Rectal smooth muscle tissue (tissue), 1 donor: ENCODE measurements at regions not wholly inside any gene's neighbourhood (a gene's known extent, or its start where the extent isn't known, plus 50 kb on each side); places are given as distances from the start of the nearest gene placed in this dataset.

Source experiments
- H3K27ac ChIP-seq: one replicate; pipeline ENCODE4 v1.7.0; 2013; ENCODE audit warnings: low read depth, low read length, inconsistent platforms
- H3K27me3 ChIP-seq: one replicate; pipeline ENCODE4 v1.7.0; 2013; ENCODE audit warnings: low read length; ENCODE audit not compliant: control insufficient read depth, insufficient read depth
- H3K36me3 ChIP-seq: one replicate; pipeline ENCODE4 v1.7.0; 2013; ENCODE audit warnings: low read length; ENCODE audit not compliant: control insufficient read depth, insufficient read depth
- H3K4me1 ChIP-seq: one replicate; pipeline ENCODE4 v1.7.0; 2013; ENCODE audit warnings: low read length; ENCODE audit not compliant: control insufficient read depth, insufficient read depth
- H3K4me3 ChIP-seq: one replicate; pipeline ENCODE4 v1.7.0; 2013; ENCODE audit warnings: low read length
- H3K9ac ChIP-seq: one replicate; pipeline ENCODE4 v1.7.0; 2013; ENCODE audit warnings: low read length

- H3K9ac ChIP-seq, result no peak overlapping the region
- H3K36me3 ChIP-seq, result no peaks in the 10 kb centered on the region
Observed at GRCh38 chr15:97683831-97684230, 276.7 kb upstream of the ARRDC4 start.

GRCh38 chr15:97684249-97684648, 276.3 kb upstream of the ARRDC4 start:
- Histone ChIP-seq H3K9ac (no peak overlapping the region), H3K27me3 (no peaks in the 10 kb centered on the region), H3K4me3 (no peak overlapping the region), H3K4me1 (no peaks in the 10 kb centered on the region), H3K36me3 (no peaks in the 10 kb centered on the region), H3K27ac (no peak overlapping the region)

More at GRCh38 chr15:97683831-97684230, 276.7 kb upstream of the ARRDC4 start:
- no peaks in the 10 kb centered on the region for H3K4me1 ChIP-seq
- H3K27me3 ChIP-seq, result no peaks in the 10 kb centered on the region
- no peak overlapping the region for H3K4me3 ChIP-seq
- no peak overlapping the region for H3K27ac ChIP-seq

GRCh38 chr15:97686324-97686723, 274.2 kb upstream of the ARRDC4 start:
- no peaks in the 10 kb centered on the region for H3K27me3 ChIP-seq
- H3K27ac ChIP-seq, result no peak overlapping the region
- H3K4me3 ChIP-seq, result no peak overlapping the region
- H3K36me3 ChIP-seq, result no peaks in the 10 kb centered on the region
- H3K4me1 ChIP-seq, result no peaks in the 10 kb centered on the region
- H3K9ac ChIP-seq, result no peak overlapping the region

GRCh38 chr15:97687654-97688053, 272.8 kb upstream of the ARRDC4 start:
- no peaks in the 10 kb centered on the region for H3K4me1 ChIP-seq
- H3K9ac ChIP-seq, result no peak overlapping the region
- no peak overlapping the region for H3K4me3 ChIP-seq
- H3K27ac ChIP-seq, result no peak overlapping the region
- no peaks in the 10 kb centered on the region for H3K36me3 ChIP-seq
- H3K27me3 ChIP-seq, result no peaks in the 10 kb centered on the region

- Histone ChIP-seq H3K27ac (no peak overlapping the region), H3K9ac (no peak overlapping the region), H3K4me1 (no peaks in the 10 kb centered on the region), H3K36me3 (no peaks in the 10 kb centered on the region), H3K27me3 (no peaks in the 10 kb centered on the region), H3K4me3 (no peak overlapping the region)
Observed at GRCh38 chr15:97688177-97688576, 272.3 kb upstream of the ARRDC4 start.

GRCh38 chr15:97688886-97689285, 271.6 kb upstream of the ARRDC4 start:
- Histone ChIP-seq H3K27me3 (no peaks in the 10 kb centered on the region), H3K9ac (no peak overlapping the region), H3K36me3 (no peaks in the 10 kb centered on the region), H3K27ac (no peak overlapping the region), H3K4me1 (no peaks in the 10 kb centered on the region), H3K4me3 (no peak overlapping the region)

GRCh38 chr15:97691078-97691477, 269.4 kb upstream of the ARRDC4 start:
- H3K27ac ChIP-seq, result no peak overlapping the region
- no peak overlapping the region for H3K4me3 ChIP-seq
- H3K9ac ChIP-seq, result no peak overlapping the region
- no peaks in the 10 kb centered on the region for H3K36me3 ChIP-seq
- H3K27me3 ChIP-seq, result no peaks in the 10 kb centered on the region
- H3K4me1 ChIP-seq, result no peaks in the 10 kb centered on the region

GRCh38 chr15:97691799-97692198, 268.7 kb upstream of the ARRDC4 start:
- H3K4me1 ChIP-seq, result no peaks in the 10 kb centered on the region
- no peaks in the 10 kb centered on the region for H3K27me3 ChIP-seq
- no peak overlapping the region for H3K4me3 ChIP-seq
- no peaks in the 10 kb centered on the region for H3K36me3 ChIP-seq
- no peak overlapping the region for H3K27ac ChIP-seq
- no peak overlapping the region for H3K9ac ChIP-seq

GRCh38 chr15:97692301-97693015, 268.0 kb upstream of the ARRDC4 start:
- no peak overlapping the region for H3K9ac ChIP-seq
- H3K36me3 ChIP-seq, result no peaks in the 10 kb centered on the region
- no peak overlapping the region for H3K27ac ChIP-seq
- no peak overlapping the region for H3K4me3 ChIP-seq
- no peaks in the 10 kb centered on the region for H3K27me3 ChIP-seq
- no peaks in the 10 kb centered on the region for H3K4me1 ChIP-seq

GRCh38 chr15:97694456-97694855, 266.0 kb upstream of the ARRDC4 start:
- no peaks in the 10 kb centered on the region for H3K36me3 ChIP-seq
- H3K27me3 ChIP-seq, result no peaks in the 10 kb centered on the region
- no peak overlapping the region for H3K9ac ChIP-seq
- no peak overlapping the region for H3K4me3 ChIP-seq
- no peak overlapping the region for H3K27ac ChIP-seq
- no peaks in the 10 kb centered on the region for H3K4me1 ChIP-seq

GRCh38 chr15:97703400-97703799, 257.1 kb upstream of the ARRDC4 start:
- no peaks in the 10 kb centered on the region for H3K4me1 ChIP-seq
- no peaks in the 10 kb centered on the region for H3K36me3 ChIP-seq
- H3K27ac ChIP-seq, result no peak overlapping the region

GRCh38 chr15:97706059-97706458, 254.4 kb upstream of the ARRDC4 start:
- Histone ChIP-seq H3K36me3 (no peaks in the 10 kb centered on the region), H3K27me3 (no peaks in the 10 kb centered on the region), H3K9ac (no peak overlapping the region), H3K27ac (no peak overlapping the region), H3K4me1 (no peaks in the 10 kb centered on the region), H3K4me3 (no peak overlapping the region)

More at GRCh38 chr15:97703400-97703799, 257.1 kb upstream of the ARRDC4 start:
- Histone ChIP-seq H3K9ac (no peak overlapping the region), H3K4me3 (no peak overlapping the region), H3K27me3 (no peaks in the 10 kb centered on the region)

- H3K9ac ChIP-seq, result no peak overlapping the region
- H3K4me1 ChIP-seq, result no peaks in the 10 kb centered on the region
- H3K4me3 ChIP-seq, result no peak overlapping the region
Observed at GRCh38 chr15:97708252-97708651, 252.3 kb upstream of the ARRDC4 start.

More at GRCh38 chr15:97708252-97708651, 252.3 kb upstream of the ARRDC4 start:
- H3K36me3 ChIP-seq, result no peaks in the 10 kb centered on the region
- no peak overlapping the region for H3K27ac ChIP-seq
- H3K27me3 ChIP-seq, result no peaks in the 10 kb centered on the region
